Parathyroid adenoma (tissue), 2 donors: ENCODE measurements at regions not wholly inside any gene's neighbourhood (a gene's known extent, or its start where the extent isn't known, plus 50 kb on each side); places are given as distances from the start of the nearest gene placed in this dataset.

ENCODE experiments used
- H2AFZ ChIP-seq: fragments of 300-600 bp; sonication (generic); one replicate; pipeline ENCODE4 v1.7.0; 2017; ENCODE audit warnings: antibody characterized with exemption, mild to moderate bottlenecking
- H3K27ac ChIP-seq: fragments of 300-600 bp; sonication (generic); one replicate; pipeline ENCODE4 v1.7.0; 2017
- H3K27me3 ChIP-seq: fragments of 300-600 bp; sonication (generic); one replicate; pipeline ENCODE4 v1.7.0; 2017; ENCODE audit warnings: low read length; ENCODE audit not compliant: control insufficient read depth, insufficient read depth
- H3K36me3 ChIP-seq: fragments of 300-600 bp; sonication (generic); one replicate; pipeline ENCODE4 v1.7.0; 2017; ENCODE audit warnings: low read length; ENCODE audit not compliant: control insufficient read depth, insufficient read depth
- H3K4me1 ChIP-seq: fragments of 300-600 bp; sonication (generic); one replicate; pipeline ENCODE4 v1.7.0; 2017; ENCODE audit warnings: control low read depth
- H3K4me2 ChIP-seq: fragments of 300-600 bp; sonication (generic); one replicate; pipeline ENCODE4 v1.7.0; 2017; ENCODE audit warnings: low read length
- H3K4me3 ChIP-seq: fragments of 300-600 bp; sonication (generic); one replicate; pipeline ENCODE4 v1.7.0; 2017; ENCODE audit warnings: low read depth, low read length
- H3K79me2 ChIP-seq: fragments of 300-600 bp; sonication (generic); one replicate; pipeline ENCODE4 v1.7.0; 2017; ENCODE audit warnings: control low read depth
- H3K9ac ChIP-seq: fragments of 300-600 bp; sonication (generic); one replicate; pipeline ENCODE4 v1.7.0; 2017; ENCODE audit warnings: mild to moderate bottlenecking
- H3K9me3 ChIP-seq: fragments of 300-600 bp; sonication (generic); one replicate; pipeline ENCODE4 v1.7.0; 2017; ENCODE audit warnings: low read length; ENCODE audit not compliant: control insufficient read depth
- TF ChIP-seq, protein P1 (sequence below): fragments of 300-600 bp; sonication (generic); IDR thresholded peaks from one replicate; pipeline ENCODE4 v1.7.0; 2017; ENCODE audit warnings: antibody characterized with exemption, mild to moderate bottlenecking
- donor health status: primary hyperparathyroidism.

- Histone ChIP-seq H3K27me3 (no peaks in the 10 kb centered on the region), H3K4me1 (no peaks in the 10 kb centered on the region), H3K79me2 (no peaks in the 10 kb centered on the region), H3K36me3 (no peaks in the 10 kb centered on the region), H3K4me2 (no peak overlapping the region), H3K9ac (no peak overlapping the region), H2AFZ (no peak overlapping the region), H3K9me3 (no peaks in the 10 kb centered on the region), H3K27ac (no peak overlapping the region), H3K4me3 (no peak overlapping the region)
- TF ChIP-seq, protein P1, sequence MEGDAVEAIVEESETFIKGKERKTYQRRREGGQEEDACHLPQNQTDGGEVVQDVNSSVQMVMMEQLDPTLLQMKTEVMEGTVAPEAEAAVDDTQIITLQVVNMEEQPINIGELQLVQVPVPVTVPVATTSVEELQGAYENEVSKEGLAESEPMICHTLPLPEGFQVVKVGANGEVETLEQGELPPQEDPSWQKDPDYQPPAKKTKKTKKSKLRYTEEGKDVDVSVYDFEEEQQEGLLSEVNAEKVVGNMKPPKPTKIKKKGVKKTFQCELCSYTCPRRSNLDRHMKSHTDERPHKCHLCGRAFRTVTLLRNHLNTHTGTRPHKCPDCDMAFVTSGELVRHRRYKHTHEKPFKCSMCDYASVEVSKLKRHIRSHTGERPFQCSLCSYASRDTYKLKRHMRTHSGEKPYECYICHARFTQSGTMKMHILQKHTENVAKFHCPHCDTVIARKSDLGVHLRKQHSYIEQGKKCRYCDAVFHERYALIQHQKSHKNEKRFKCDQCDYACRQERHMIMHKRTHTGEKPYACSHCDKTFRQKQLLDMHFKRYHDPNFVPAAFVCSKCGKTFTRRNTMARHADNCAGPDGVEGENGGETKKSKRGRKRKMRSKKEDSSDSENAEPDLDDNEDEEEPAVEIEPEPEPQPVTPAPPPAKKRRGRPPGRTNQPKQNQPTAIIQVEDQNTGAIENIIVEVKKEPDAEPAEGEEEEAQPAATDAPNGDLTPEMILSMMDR = no peak
These were observed 315.3 kb downstream of the PTEN start for GRCh38 chr10:88178758-88179157.

GRCh38 chr10:88179831-88180230 lies 316.4 kb downstream of the PTEN start:
- Histone ChIP-seq H3K27ac (no peak overlapping the region), H3K4me3 (no peak overlapping the region), H3K36me3 (no peaks in the 10 kb centered on the region), H3K4me1 (no peaks in the 10 kb centered on the region), H3K9ac (no peak overlapping the region), H3K4me2 (no peak overlapping the region), H2AFZ (no peak overlapping the region), H3K9me3 (no peaks in the 10 kb centered on the region), H3K79me2 (no peaks in the 10 kb centered on the region), H3K27me3 (no peaks in the 10 kb centered on the region)
- TF ChIP-seq, protein P1 = no peak

- Histone ChIP-seq H3K9me3 (no peaks in the 10 kb centered on the region), H3K4me2 (no peak overlapping the region), H3K27ac (no peak overlapping the region), H3K36me3 (no peaks in the 10 kb centered on the region), H3K79me2 (no peaks in the 10 kb centered on the region), H3K9ac (no peak overlapping the region), H2AFZ (no peak overlapping the region), H3K27me3 (no peaks in the 10 kb centered on the region), H3K4me3 (no peak overlapping the region), H3K4me1 (no peaks in the 10 kb centered on the region)
- TF ChIP-seq, protein P1 = no peak
These were observed 318.6 kb downstream of the PTEN start for GRCh38 chr10:88181902-88182600.

DNA sequence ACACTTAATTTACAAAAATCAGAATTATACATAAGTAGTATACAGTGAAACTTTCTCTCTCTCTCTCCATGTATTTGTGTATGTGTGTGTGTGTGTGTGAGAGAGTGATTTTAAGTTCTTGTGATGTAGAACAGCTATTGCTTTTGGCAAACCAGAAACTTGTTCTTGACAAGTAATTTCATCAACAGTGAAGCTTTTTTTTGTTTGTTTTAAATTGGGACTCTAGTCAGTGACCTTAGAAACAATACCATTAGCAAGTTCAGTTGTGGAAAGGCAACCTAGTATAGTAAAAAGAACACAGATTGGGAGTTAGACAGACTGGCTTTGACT lies 319.1 kb downstream of the PTEN start:
- no peaks in the 10 kb centered on the region for H3K9me3 ChIP-seq
- no peak overlapping the region for H3K27ac ChIP-seq
- no peaks in the 10 kb centered on the region for H3K4me1 ChIP-seq
- no peaks in the 10 kb centered on the region for H3K79me2 ChIP-seq
- H2AFZ ChIP-seq = no peak overlapping the region
- H3K36me3 ChIP-seq = no peaks in the 10 kb centered on the region
- no peak overlapping the region for H3K4me3 ChIP-seq
- no peak overlapping the region for H3K9ac ChIP-seq
- no peaks in the 10 kb centered on the region for H3K27me3 ChIP-seq
- TF ChIP-seq, protein P1 = no peak
- no peak overlapping the region for H3K4me2 ChIP-seq

DNA sequence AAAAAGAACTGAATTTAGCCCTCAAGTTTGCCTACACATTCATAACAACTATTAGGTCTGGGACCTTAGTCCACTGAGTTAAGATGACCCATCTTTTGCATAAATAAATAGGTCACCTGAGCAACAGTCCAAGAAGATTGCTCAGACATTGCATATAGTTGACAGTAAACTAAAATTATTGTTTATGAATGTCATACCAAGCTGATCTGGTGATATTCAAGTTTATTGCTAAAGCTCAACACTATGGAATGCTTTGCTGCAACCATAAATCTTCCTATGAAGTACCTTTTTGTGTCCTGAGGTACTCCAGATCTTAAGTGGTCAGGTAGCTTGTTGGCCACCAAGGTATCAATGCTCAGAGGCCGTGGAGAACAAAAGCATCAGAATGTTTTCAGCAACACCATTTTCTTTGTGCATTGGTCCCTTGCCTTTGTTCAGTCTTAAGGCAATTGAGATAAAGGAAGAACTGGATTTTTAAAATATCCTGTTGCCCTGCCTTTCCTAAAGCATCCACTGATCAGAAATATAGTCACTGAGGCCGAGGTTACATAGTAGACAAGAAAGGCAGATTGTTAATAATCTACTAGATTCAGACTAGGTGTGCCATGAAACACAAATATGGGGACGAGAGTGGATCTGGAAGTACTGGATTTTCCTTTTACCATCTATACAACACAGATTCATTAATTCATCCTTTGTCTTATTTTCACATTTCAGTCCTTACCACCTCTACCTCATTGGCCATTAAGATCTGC lies 321.3 kb downstream of the PTEN start:
- H3K4me2 ChIP-seq = no peak overlapping the region
- no peaks in the 10 kb centered on the region for H3K79me2 ChIP-seq
- no peaks in the 10 kb centered on the region for H3K9me3 ChIP-seq
- no peak overlapping the region for H2AFZ ChIP-seq
- H3K4me1 ChIP-seq = no peaks in the 10 kb centered on the region
- TF ChIP-seq, protein P1 = no peak
- H3K36me3 ChIP-seq = no peaks in the 10 kb centered on the region
- no peaks in the 10 kb centered on the region for H3K27me3 ChIP-seq
- H3K4me3 ChIP-seq = no peak overlapping the region
- no peak overlapping the region for H3K27ac ChIP-seq
- no peak overlapping the region for H3K9ac ChIP-seq
